Natural killer cell (primary cell): ENCODE measurements at regions not wholly inside any gene's neighbourhood (a gene's known extent, or its start where the extent isn't known, plus 50 kb on each side); places are given as distances from the start of the nearest gene placed in this dataset.

Experiments used
- ATAC-seq, 3 donors: fragments of 150-1000 bp in 2 of 3; fragments of 200-7000 bp in 1 of 3; cut with Tn5 transposase; 1 replicate in 1 of 3; 2 replicates in 2 of 3; pipeline ENCODE4 v1.10.0; 2021; ENCODE audit warnings: mild to moderate bottlenecking in 2 of 3, moderate library complexity in 2 of 3
- DNase-seq, 2 donors: peaks; one replicate each; pipeline versions ENCODE4 v3.0.0 to v3.0.0-alpha.2; 2013 to 2021; ENCODE audit warnings: mixed read lengths in 1 of 2
- H3K27ac ChIP-seq: one replicate; pipeline ENCODE4 v1.5.1; 2013; ENCODE audit warnings: mild to moderate bottlenecking, low read length
- H3K27me3 ChIP-seq: one replicate; pipeline ENCODE4 v1.6.1; 2013; ENCODE audit warnings: low read length; ENCODE audit not compliant: control insufficient read depth, insufficient read depth
- H3K36me3 ChIP-seq: one replicate; pipeline ENCODE4 v1.6.1; 2013; ENCODE audit warnings: low read length; ENCODE audit not compliant: control insufficient read depth, insufficient read depth
- H3K4me1 ChIP-seq: one replicate; pipeline ENCODE4 v1.6.1; 2013; ENCODE audit warnings: low read length; ENCODE audit not compliant: control insufficient read depth, insufficient read depth
- H3K4me3 ChIP-seq: one replicate; pipeline ENCODE4 v1.5.1; 2013; ENCODE audit warnings: low read length
- H3K9me3 ChIP-seq: one replicate; pipeline ENCODE4 v1.6.1; 2013; ENCODE audit warnings: low read length; ENCODE audit not compliant: control insufficient read depth, insufficient read depth
- H3K27ac Mint-ChIP-seq, 2 donors: one replicate each; pipeline ENCODE4 v1.8.0; 2022; ENCODE audit warnings: mild to moderate bottlenecking in 2 of 2, mixed read lengths in 2 of 2, moderate library complexity in 1 of 2
- H3K27me3 Mint-ChIP-seq, 2 donors: one replicate each; pipeline ENCODE4 v1.8.0; 2022; ENCODE audit warnings: low read depth in 2 of 2, mixed read lengths in 2 of 2
- H3K36me3 Mint-ChIP-seq: one replicate; pipeline ENCODE4 v1.8.0; 2022; ENCODE audit warnings: mixed read lengths
- H3K4me1 Mint-ChIP-seq, 2 donors: one replicate each; pipeline ENCODE4 v1.8.0; 2022; ENCODE audit warnings: mixed read lengths in 2 of 2
- H3K4me3 Mint-ChIP-seq: one replicate; pipeline ENCODE4 v1.8.0; 2022; ENCODE audit warnings: mild to moderate bottlenecking, moderate library complexity, mixed read lengths
- H3K9me3 Mint-ChIP-seq, 2 donors: one replicate each; pipeline ENCODE4 v1.8.0; 2022; ENCODE audit warnings: mixed read lengths in 2 of 2
- CTCF ChIP-seq: fragments of 200-600 bp; IDR thresholded peaks from one replicate; pipeline ENCODE4 v1.8.0; 2022; ENCODE audit warnings: antibody characterized with exemption
- WGBS: methylation state at CpG from one replicate; pipeline ENCODE4 v1.1.7; 2013; ENCODE audit warnings: missing lambda C conversion rate; ENCODE audit not compliant: insufficient coverage; 5-methylcytosine and 5-hydroxymethylcytosine counted together
- intact Hi-C: fragments of 100-400 bp; cut with micrococcal nuclease; formaldehyde crosslinking; loops from one replicate; pipeline ENCODE4 v1.14.2; 2022

- Mint-ChIP-seq H3K4me1 (no peaks in the 10 kb centered on the region), H3K9me3 (peaks cover 6 to 12% of the 10 kb centered on the region in 2 donors), H3K27ac (no peak overlapping the region), H3K36me3 (peaks cover 6% of the 10 kb centered on the region), H3K27me3 (no peaks in the 10 kb centered on the region), H3K4me3 (no peak overlapping the region)
- H3K4me3 ChIP-seq, result no peak overlapping the region
- no peak for ATAC-seq
- no peak for TF ChIP-seq CTCF
- no peak overlapping the region for H3K27ac ChIP-seq
- H3K27me3 ChIP-seq, result no peaks in the 10 kb centered on the region
- no peak for DNase-seq
- no CpG with 5 or more reads among the region's 1 CpG for WGBS
- no peaks in the 10 kb centered on the region for H3K4me1 ChIP-seq
- no peaks in the 10 kb centered on the region for H3K9me3 ChIP-seq
- H3K36me3 ChIP-seq, result no peaks in the 10 kb centered on the region
- intact Hi-C loops, result no loop called here
Measured at GRCh38 chr2:125861461-125861860, 794.5 kb upstream of the GYPC start.

DNA sequence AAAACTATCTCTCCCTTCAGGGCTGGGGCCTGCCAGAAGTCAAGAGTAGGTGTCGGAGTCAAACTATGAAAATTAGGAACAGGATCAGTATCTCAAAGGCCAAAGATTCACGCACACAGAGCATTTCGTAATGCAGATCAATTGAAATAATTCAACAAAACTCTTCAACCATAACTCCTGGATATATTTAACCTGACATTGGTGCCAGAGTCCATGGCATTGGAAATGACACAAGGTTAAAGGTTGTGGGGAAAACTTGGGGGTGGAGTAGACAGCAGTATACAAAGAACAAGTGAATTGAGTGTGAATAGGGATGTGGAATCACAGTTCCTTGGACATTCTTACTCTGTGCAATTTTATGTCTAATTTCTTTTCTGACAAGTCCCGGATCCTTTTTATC is 788.0 kb upstream of the GYPC start:
- H3K27me3 Mint-ChIP-seq, result no peaks in the 10 kb centered on the region
- H3K4me3 ChIP-seq, result no peak overlapping the region
- no peak overlapping the region for H3K27ac Mint-ChIP-seq
- H3K27ac ChIP-seq, result no peak overlapping the region
- DNase-seq, result no peak
- ATAC-seq, result no peak
- H3K36me3 Mint-ChIP-seq, result peaks cover 6% of the 10 kb centered on the region
- no peak overlapping the region for H3K4me3 Mint-ChIP-seq
- no peaks in the 10 kb centered on the region for H3K4me1 Mint-ChIP-seq
- 90% methylated on average over 4 of the region's 4 CpGs for WGBS
- no peaks in the 10 kb centered on the region for H3K27me3 ChIP-seq
- no peak for TF ChIP-seq CTCF
- intact Hi-C loops, result no loop called here
- peaks cover 4% of the 10 kb centered on the region for H3K9me3 ChIP-seq
- H3K9me3 Mint-ChIP-seq, result peaks cover 6 to 9% of the 10 kb centered on the region in 2 donors
- H3K4me1 ChIP-seq, result no peaks in the 10 kb centered on the region
- no peaks in the 10 kb centered on the region for H3K36me3 ChIP-seq

DNA sequence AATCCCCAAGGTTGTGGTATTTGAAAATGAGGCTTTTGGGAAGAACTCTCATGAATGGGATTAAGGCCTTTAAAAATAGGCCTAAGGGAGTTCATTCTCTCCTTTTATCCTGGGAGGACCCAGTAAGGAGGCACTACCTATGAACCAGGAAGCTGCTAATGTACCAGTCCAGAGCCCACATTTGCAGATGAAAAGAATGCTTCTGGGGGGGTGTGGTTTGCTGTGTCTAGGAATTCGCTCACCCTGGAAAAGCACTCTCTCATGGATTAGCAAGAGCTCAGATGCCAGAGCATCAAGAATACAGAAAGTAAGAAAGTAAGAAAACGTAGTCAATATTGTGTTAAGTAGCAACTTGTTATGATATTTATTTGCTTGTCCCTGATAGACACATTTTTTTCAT is 785.7 kb upstream of the GYPC start:
- DNase-seq (no peak), ATAC-seq (no peak)
- H3K36me3 ChIP-seq, result no peaks in the 10 kb centered on the region
- intact Hi-C loops, result no loop called here
- no peak overlapping the region for H3K27ac Mint-ChIP-seq
- H3K9me3 ChIP-seq, result peaks cover 4% of the 10 kb centered on the region
- H3K4me3 ChIP-seq, result no peak overlapping the region
- 71% methylated on average over 1 of the region's 2 CpGs for WGBS
- H3K9me3 Mint-ChIP-seq, result peaks cover 6 to 16% of the 10 kb centered on the region in 2 donors
- H3K27me3 ChIP-seq, result no peaks in the 10 kb centered on the region
- H3K4me3 Mint-ChIP-seq, result no peak overlapping the region
- H3K27me3 Mint-ChIP-seq, result no peaks in the 10 kb centered on the region
- no peaks in the 10 kb centered on the region for H3K4me1 ChIP-seq
- TF ChIP-seq CTCF, result no peak
- no peaks in the 10 kb centered on the region for H3K4me1 Mint-ChIP-seq
- peaks cover 6% of the 10 kb centered on the region for H3K36me3 Mint-ChIP-seq
- H3K27ac ChIP-seq, result no peak overlapping the region

DNA sequence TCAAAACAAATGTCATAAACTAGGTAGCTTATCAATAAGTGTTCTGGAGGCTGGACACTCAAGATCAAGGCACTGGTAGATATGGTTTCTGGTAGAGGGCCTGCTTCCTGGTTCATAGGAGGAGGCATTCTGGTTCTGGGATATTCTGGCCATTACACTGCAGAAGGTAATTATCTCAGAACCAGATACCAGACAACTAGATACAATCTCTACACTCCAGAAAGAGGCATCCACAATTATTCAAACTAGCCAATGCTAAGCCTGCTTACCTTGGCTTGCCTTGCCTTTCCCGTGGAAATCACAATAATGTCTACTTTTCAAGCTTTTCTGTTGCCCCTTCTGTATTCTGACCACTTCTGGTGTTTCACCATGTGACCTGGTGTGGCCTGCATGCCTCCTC is 785.2 kb upstream of the GYPC start:
- DNase-seq, result no peak
- ATAC-seq, result no peak
- Histone ChIP-seq H3K27me3 (no peaks in the 10 kb centered on the region), H3K4me3 (no peak overlapping the region), H3K36me3 (no peaks in the 10 kb centered on the region), H3K9me3 (peaks cover 4% of the 10 kb centered on the region), H3K27ac (no peak overlapping the region), H3K4me1 (no peaks in the 10 kb centered on the region)
- 75% methylated on average over 1 of the region's 1 CpG for WGBS
- H3K4me1 Mint-ChIP-seq, result no peaks in the 10 kb centered on the region
- no peak overlapping the region for H3K27ac Mint-ChIP-seq
- no peak overlapping the region for H3K4me3 Mint-ChIP-seq
- intact Hi-C loops, result no loop called here
- H3K27me3 Mint-ChIP-seq, result no peaks in the 10 kb centered on the region
- peaks cover 6% of the 10 kb centered on the region for H3K36me3 Mint-ChIP-seq
- no peak for TF ChIP-seq CTCF
- H3K9me3 Mint-ChIP-seq, result peaks cover 6 to 16% of the 10 kb centered on the region in 2 donors
